Erythroblast (primary cell): ENCODE measurements at regions not wholly inside any gene's neighbourhood (a gene's known extent, or its start where the extent isn't known, plus 50 kb on each side); places are given as distances from the start of the nearest gene placed in this dataset.

Source experiments
- GATA1 ChIP-seq: IDR thresholded peaks from 2 replicates; pipeline ENCODE4 v1.6.1; 2011; ENCODE audit warnings: low read depth, mild to moderate bottlenecking, control low read depth, low read length, moderate library complexity
- POLR2A ChIP-seq: IDR thresholded peaks from 2 replicates; pipeline ENCODE4 v1.6.1; 2011; ENCODE audit warnings: mild to moderate bottlenecking, low read length

DNA sequence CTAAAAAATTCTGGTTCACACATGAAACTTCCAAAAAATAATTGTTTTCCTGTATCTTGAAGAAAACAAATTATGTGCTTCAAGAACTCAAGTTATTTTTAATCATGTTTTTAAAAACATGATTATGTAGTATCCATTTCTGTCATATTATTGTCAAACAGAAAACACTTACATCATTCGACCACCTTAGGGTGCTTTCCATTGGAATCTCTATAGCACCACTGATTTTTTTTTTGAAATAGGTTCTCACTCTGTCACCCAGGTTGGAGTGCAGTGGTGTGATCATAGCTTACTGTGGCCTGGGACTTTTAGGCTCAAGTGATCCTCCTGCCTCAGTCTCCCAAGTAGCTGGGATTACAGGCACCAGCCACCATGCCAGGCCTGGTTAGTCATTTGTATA lies 457.3 kb downstream of the SI start:
- no peak for TF ChIP-seq POLR2A
- TF ChIP-seq GATA1 = no peak
